Urinary bladder (tissue), 3 donors: ENCODE measurements at regions not wholly inside any gene's neighbourhood (a gene's known extent, or its start where the extent isn't known, plus 50 kb on each side); places are given as distances from the start of the nearest gene placed in this dataset.

Source experiments
- DNase-seq: peaks from one replicate; pipeline ENCODE4 v3.0.0-alpha.2; 2015; ENCODE audit errors: extremely low spot score
- H3K27ac ChIP-seq: one replicate; pipeline ENCODE4 v1.5.1; 2013; ENCODE audit warnings: low read depth, mild to moderate bottlenecking, moderate library complexity
- H3K36me3 ChIP-seq: one replicate; pipeline ENCODE4 v1.6.1; 2013; ENCODE audit warnings: mild to moderate bottlenecking, moderate library complexity; ENCODE audit not compliant: insufficient read depth
- H3K4me1 ChIP-seq: one replicate; pipeline ENCODE4 v1.6.1; 2013; ENCODE audit warnings: mild to moderate bottlenecking, moderate library complexity; ENCODE audit not compliant: insufficient read depth
- H3K4me3 ChIP-seq: one replicate; pipeline ENCODE4 v1.5.1; 2013; ENCODE audit warnings: low read depth, low read length
- WGBS: extraction: QIAGEN DNeasy Blood & Tissue Kit; methylation state at CpG from one replicate; pipeline ENCODE4 v1.1.7; 2013; 5-methylcytosine and 5-hydroxymethylcytosine counted together
- donor health status: healthy with polysubstance abuse.
- donor health status: healthy.

DNA sequence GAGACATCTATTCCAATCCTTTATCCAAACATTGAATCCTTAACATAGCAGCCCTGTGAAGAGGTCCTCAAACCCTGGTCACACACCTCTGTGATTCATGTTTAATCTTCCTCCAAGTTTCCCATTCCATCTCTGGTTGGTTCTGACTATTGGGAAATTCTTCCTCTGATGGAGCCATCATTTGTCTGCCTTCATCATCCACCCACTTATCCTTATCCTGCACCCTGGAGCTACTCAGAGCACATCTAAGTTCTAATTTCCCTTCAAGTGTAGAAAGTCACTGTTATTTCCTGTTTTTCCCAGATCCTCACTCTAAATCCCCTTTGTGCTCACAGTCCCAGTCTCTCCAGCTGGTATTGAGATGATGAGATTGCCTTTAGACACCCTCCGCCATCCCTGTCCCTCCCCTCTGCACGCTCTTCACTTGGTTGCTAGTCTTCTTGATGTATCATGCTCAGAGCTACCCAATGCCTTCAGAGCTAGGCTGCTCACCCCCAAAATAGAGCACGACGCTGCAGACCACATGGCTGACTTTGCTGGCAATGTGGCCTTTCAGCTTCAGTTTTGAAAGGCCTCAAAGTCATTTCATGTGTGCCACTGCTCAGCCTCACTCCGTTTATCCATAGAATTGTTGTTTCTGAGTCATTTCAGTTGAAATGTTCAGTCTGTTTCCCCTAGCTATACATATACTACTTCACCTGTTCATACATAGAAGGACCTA, 154.3 kb downstream of the PALM2AKAP2 start:
- 88% methylated on average over 5 of the region's 5 CpGs for WGBS
- Histone ChIP-seq H3K4me1 (no peaks in the 10 kb centered on the region), H3K36me3 (no peaks in the 10 kb centered on the region), H3K4me3 (no peak overlapping the region), H3K27ac (no peak overlapping the region)
- no peak for DNase-seq

DNA sequence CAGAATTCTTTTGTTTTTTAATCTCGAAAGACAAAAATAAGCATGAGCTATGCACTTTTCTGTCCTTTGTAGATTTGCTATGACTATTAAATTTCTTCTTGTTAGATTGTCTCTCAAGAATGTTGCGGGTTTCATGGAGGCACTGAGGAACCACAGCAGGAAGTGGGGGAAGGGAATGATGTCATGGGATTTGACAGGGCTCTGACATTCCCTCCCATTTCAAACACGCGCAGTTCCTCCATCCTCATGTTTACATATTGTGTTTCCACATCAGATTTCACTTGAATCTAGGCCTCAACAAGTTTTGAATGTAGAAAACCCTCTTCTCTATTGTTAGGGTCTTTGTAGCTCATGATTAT, 154.8 kb downstream of the PALM2AKAP2 start:
- Histone ChIP-seq H3K36me3 (no peaks in the 10 kb centered on the region), H3K27ac (no peak overlapping the region), H3K4me1 (no peaks in the 10 kb centered on the region), H3K4me3 (no peak overlapping the region)
- no peak for DNase-seq
- WGBS, result 81% methylated on average over 4 of the region's 4 CpGs

DNA sequence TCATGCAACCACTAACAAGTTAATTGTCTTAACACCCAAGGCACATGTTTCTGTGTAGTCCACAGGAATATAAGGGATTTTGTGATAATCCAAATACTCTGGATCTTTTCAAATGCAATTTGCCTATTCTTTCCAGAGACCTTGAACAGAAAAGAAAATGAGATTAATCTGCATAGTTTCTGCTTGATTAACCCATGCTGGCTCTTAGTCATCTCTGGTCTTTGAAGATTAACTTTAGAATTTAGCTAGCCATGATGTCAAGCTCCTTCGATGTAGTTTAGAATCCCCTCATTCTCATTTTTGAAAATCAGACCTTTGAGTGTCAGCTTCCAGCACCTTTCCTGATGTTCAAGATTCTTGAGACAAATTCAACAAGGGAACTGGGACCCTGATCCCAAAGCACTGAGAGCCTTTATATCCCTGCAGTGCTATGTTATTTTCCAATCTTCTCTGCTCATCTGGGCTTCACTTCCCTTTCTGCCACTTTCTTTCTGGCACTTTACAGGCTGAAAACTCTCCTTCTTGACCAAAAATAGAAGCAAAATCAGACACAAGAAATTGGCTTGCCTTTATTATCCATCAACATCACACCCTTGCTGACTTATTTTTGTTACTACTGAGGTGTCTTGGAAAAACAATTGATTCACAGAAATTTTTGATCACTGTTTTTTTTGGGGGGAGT, 155.5 kb downstream of the PALM2AKAP2 start:
- Histone ChIP-seq H3K36me3 (no peaks in the 10 kb centered on the region), H3K4me3 (no peak overlapping the region), H3K4me1 (no peaks in the 10 kb centered on the region), H3K27ac (no peak overlapping the region)
- 93% methylated on average over 1 of the region's 1 CpG for WGBS
- DNase-seq, result no peak

DNA sequence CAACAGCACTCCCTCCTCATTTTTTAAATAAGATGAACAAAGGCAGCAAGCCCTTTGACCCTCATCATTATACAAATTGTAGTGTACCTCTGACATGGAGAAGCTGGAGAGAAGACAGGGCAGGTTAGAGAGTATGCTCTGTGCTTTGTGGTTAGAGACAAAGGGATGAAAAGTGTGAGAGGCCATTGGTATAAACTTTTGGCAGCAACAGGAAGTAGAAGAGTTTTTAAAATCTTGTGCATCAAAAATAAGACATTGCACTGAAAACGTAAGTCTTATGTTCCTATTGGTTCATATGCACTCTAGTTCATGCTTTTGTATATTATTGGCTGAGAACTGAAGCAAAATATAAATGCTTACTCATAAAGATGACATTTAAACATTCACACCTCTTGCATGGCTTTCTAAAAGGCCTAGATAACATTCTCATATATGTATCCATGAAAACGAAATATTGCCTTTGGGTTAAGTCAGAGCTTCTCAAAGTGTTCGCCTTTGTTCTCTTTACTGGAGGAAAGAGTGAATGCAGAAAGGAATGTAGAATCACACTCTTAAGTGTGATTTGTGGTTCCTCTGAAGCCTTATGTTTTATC, 158.0 kb downstream of the PALM2AKAP2 start:
- no peak for DNase-seq
- 76% methylated on average over 3 of the region's 3 CpGs for WGBS
- no peak overlapping the region for H3K27ac ChIP-seq

DNA sequence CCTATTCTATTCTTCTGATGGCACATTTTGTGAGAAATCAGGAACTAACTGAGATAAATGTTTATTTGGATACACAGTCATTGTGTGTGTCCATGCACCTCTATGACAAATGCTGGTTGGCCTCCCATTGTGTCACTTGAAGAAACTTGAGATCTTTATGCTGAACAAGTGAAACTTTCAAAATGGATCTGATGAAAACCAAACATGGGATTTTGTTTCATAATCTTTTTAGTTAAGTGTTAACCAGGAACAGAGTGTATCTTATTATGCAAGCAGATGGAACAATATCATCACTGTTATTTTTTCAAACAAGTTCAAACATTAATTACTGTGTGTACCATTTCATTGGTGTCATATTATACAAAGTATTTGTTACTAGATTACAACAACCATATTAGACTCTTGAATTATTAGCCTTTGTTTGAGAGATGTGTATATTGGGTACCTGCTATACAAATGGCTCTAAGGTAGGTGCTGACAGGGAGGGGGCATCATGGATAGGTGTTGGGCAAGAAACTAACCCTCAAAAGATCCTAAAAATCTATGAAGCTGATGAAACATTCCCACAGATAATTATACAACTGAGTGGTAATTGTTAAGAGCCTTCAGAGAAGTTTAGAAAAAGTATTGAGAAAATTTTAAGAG, 159.8 kb downstream of the PALM2AKAP2 start:
- no peaks in the 10 kb centered on the region for H3K36me3 ChIP-seq
- H3K4me3 ChIP-seq, result no peak overlapping the region
- no peak for DNase-seq
- H3K27ac ChIP-seq, result no peak overlapping the region
- no peaks in the 10 kb centered on the region for H3K4me1 ChIP-seq

More for the DNA sequence above, 158.0 kb downstream of the PALM2AKAP2 start:
- no peaks in the 10 kb centered on the region for H3K4me1 ChIP-seq
- no peaks in the 10 kb centered on the region for H3K36me3 ChIP-seq
- H3K4me3 ChIP-seq, result no peak overlapping the region

DNA sequence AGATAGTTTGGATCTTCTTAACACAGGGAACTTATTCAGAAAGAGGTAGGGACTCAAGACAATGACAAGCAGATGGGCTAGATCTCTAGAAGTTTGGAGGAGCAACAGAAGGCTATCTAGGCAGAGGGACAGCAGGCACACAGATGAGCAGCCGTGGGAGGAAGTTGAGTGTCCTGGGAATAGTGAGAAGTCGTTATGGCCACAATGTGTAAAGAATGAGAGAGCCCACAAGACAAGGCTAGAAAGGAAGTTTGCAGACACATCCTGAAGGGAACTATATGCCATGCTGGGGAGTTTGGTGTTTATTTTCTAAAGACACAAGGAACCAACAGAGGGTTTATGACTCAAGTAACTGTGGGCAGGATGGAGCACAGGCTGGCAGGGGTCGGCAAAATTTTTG, 160.6 kb downstream of the PALM2AKAP2 start:
- DNase-seq, result no peak
- Histone ChIP-seq H3K36me3 (no peaks in the 10 kb centered on the region), H3K4me1 (no peaks in the 10 kb centered on the region), H3K4me3 (no peak overlapping the region), H3K27ac (no peak overlapping the region)
- 71% methylated on average over 3 of the region's 3 CpGs for WGBS

DNA sequence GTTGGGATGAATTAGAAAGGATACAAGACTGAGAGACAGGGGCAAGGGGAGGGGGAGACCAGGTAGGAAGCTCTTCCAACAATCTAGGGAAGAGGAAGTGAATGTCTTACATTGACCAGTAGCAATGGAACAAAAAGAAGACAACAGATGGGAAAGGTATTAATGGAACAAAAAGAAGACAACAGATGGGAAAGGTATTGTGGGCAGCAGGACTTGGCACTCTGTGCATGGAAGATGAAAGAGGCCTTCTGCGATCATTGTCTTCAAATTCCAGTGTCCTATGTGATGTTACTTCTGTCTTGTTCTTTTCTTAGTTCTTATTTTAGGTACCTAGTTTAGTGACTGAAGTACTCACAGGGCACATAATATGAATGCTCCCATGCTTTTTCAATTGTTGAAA, 161.8 kb downstream of the PALM2AKAP2 start:
- no peaks in the 10 kb centered on the region for H3K36me3 ChIP-seq
- 95% methylated on average over 1 of the region's 1 CpG for WGBS

DNA sequence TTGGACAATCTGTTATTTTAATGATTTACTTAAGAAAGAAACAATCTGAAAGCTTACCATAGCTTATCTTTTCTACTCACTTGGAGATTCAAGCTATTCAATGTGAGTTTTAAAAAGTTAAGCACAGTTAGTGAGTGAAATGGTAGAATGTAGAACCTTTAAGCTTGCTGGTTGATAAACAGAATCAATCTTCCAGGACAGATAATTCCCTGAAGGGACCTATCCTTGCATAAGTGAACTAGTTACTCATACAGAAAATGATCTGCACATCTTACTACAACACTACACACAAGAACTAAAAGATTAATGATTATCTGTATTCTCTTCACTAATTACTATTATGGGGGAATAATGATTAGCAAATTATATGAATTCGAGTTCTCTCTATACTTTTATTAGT, 165.6 kb downstream of the PALM2AKAP2 start:
- no peaks in the 10 kb centered on the region for H3K36me3 ChIP-seq
- H3K4me1 ChIP-seq, result no peaks in the 10 kb centered on the region
- H3K4me3 ChIP-seq, result no peak overlapping the region
- no peak overlapping the region for H3K27ac ChIP-seq
- 88% methylated on average over 1 of the region's 1 CpG for WGBS
- DNase-seq, result no peak

More for the DNA sequence above, 161.8 kb downstream of the PALM2AKAP2 start:
- DNase-seq, result no peak
- H3K4me1 ChIP-seq, result no peaks in the 10 kb centered on the region
- H3K27ac ChIP-seq, result no peak overlapping the region
- no peak overlapping the region for H3K4me3 ChIP-seq

DNA sequence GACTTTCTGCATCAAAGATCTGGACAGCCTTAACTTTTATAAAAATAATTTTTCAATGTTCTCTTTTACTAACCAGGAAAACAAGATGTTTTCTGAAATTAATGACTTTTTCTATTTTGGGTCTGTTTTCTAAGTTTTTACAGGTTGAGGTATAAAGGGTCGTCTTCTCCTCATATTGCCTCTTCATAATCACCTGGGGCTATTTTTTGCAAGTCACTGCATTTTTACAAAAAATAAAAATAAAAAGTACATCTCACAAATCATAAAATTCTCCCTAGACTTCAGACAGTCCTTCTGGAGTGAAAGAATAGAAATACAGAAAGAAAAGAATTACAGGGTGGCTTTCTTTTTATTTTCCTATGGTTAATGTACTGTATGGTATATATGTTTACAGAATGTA, 168.5 kb downstream of the PALM2AKAP2 start:
- H3K4me1 ChIP-seq, result no peaks in the 10 kb centered on the region
- no peak overlapping the region for H3K4me3 ChIP-seq
- WGBS, result 88% methylated on average over 1 of the region's 1 CpG
- no peak overlapping the region for H3K27ac ChIP-seq
- H3K36me3 ChIP-seq, result no peaks in the 10 kb centered on the region
- DNase-seq, result no peak

DNA sequence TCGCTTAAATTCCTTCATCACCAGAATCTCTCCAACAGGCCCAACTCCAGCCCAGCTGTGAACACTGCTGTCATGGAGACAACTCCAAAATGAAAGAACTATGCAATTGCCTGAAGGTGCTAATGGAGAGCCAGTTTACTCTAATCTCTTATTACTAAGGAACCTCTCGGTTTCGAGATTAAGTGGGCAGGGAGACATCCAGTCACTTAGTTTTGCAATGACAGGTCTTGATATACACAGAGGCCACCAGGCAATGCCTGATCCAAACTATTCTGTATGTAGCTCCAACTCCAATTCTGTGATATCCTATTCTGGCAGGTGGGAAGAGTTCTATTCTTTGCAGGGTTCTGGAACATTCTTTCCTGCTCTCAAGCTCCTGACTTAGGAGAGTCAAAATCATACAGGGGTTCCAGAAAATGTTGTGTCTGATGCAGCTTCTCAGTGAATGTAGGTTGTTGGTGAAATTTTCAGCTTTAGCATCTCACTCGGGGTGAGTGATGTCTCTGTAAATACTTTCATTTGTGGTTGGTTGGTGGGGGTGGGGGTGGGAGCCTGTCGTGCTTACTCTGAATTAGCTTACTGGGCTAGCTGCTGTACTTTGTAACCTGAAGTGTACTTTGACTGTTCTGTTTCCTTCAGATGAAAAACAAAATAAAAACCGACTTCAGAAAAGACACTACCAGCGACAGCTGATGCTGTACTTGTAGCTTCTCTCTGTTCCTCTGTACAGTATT, 170.9 kb downstream of the PALM2AKAP2 start:
- Histone ChIP-seq H3K36me3 (no peaks in the 10 kb centered on the region), H3K4me1 (no peaks in the 10 kb centered on the region), H3K4me3 (no peak overlapping the region), H3K27ac (no peak overlapping the region)
- 86% methylated on average over 7 of the region's 7 CpGs for WGBS
- DNase-seq, result no peak

DNA sequence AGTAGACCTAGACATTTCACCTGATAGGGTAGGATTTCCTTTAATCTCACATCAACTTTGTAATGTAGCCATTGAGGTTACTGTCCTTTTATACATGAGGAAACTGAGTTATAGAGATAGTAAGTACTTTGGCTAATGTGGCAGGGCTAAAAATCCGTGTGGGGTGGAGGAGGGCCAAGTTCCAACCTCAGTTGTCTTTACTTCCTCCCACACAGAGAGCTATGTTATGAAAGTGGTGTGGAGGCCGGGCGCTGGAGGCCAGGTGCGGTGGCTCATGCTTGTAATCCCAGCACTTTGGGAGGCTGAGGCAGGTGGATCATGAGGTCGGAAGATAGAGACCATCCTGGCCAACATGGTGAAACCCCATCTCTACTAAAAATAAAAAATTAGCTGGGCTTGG, 173.3 kb downstream of the PALM2AKAP2 start:
- 88% methylated on average over 5 of the region's 5 CpGs for WGBS
- H3K4me3 ChIP-seq, result no peak overlapping the region
- H3K36me3 ChIP-seq, result no peaks in the 10 kb centered on the region
- DNase-seq, result no peak
- H3K4me1 ChIP-seq, result peaks cover 2% of the 10 kb centered on the region
- no peak overlapping the region for H3K27ac ChIP-seq

DNA sequence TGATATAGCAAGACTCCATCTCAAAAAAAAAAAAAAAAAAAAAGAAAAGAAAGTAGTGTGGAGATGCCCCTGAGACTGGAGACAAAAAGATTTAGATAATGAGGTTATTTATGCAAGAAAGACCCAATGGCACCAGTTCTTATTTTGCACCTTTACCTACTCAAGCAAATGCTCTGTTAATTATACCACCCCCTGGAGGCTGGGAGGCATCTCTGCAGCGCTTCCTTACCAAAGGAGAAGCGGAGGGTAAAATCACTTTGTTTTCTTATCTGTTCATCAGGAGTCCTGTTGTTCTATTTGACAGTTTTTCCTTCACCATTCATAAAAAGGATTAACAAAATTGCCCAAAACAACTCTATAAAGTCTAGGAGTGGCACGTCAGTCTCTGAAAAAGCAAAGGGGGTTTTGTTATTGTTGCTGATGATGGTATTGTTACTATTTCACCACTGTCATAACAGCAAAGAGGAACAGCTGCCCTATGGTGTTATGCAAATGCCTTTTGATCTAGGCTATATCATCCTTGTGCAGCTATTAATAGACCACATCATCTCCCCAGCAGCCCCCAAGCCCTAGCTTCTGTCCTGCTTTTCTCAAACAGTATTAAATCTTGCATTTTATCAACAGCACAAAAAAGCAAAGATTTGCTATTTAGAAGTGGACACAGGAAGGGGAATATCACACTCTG, 174.0 kb downstream of the PALM2AKAP2 start:
- 94% methylated on average over 3 of the region's 3 CpGs for WGBS
- no peak for DNase-seq

More for the DNA sequence above, 174.0 kb downstream of the PALM2AKAP2 start:
- no peaks in the 10 kb centered on the region for H3K36me3 ChIP-seq
- peaks cover 2% of the 10 kb centered on the region for H3K4me1 ChIP-seq
- H3K27ac ChIP-seq, result no peak overlapping the region
- H3K4me3 ChIP-seq, result no peak overlapping the region
